ENCODE measurements at regions not wholly inside any gene's neighbourhood (a gene's known extent, or its start where the extent isn't known, plus 50 kb on each side); places are given as distances from the start of the nearest gene placed in this dataset.
A peak's percentile ranks its signal among the peaks of the same experiment; 100 is the strongest.
"Not testable (repeated sequence)": the region's sequence is repeated elsewhere in the genome, so short reads cannot be mapped to it uniquely, and the experiment has no call there.

GRCh38 chr2:40712197-40712894 lies 260.5 kb upstream of the SLC8A1 start:
- not testable (repeated sequence) for DNase-seq

GRCh38 chr2:40716879-40717278 lies 265.0 kb upstream of the SLC8A1 start:
- DNase-seq: peak; percentile 69

GRCh38 chr2:40719414-40719813 lies 267.5 kb upstream of the SLC8A1 start:
- DNase-seq: no peak

- DNase-seq: no peak
These were observed 269.7 kb upstream of the SLC8A1 start for GRCh38 chr2:40721595-40721994.

- no peak for DNase-seq
These were observed 271.3 kb upstream of the SLC8A1 start for GRCh38 chr2:40723194-40723593.

GRCh38 chr2:40725040-40725439 lies 273.1 kb upstream of the SLC8A1 start:
- no peak for DNase-seq

- DNase-seq: no peak
These were observed 274.1 kb upstream of the SLC8A1 start for GRCh38 chr2:40725950-40726349.

GRCh38 chr2:40734797-40735196 lies 282.9 kb upstream of the SLC8A1 start:
- peak; percentile 58 for DNase-seq

GRCh38 chr2:40737180-40737579 lies 285.3 kb upstream of the SLC8A1 start:
- no peak for DNase-seq

GRCh38 chr2:40740419-40740818 lies 288.5 kb upstream of the SLC8A1 start:
- DNase-seq: no peak

- no peak for DNase-seq
These were observed 289.6 kb upstream of the SLC8A1 start for GRCh38 chr2:40741532-40741931.

- DNase-seq: no peak
These were observed 294.3 kb upstream of the SLC8A1 start for GRCh38 chr2:40746191-40746590.

- no peak for DNase-seq
These were observed 300.1 kb upstream of the SLC8A1 start for GRCh38 chr2:40751981-40752380.

- no peak for DNase-seq
These were observed 300.9 kb upstream of the SLC8A1 start for GRCh38 chr2:40752796-40753195.

- DNase-seq: no peak
These were observed 303.0 kb upstream of the SLC8A1 start for GRCh38 chr2:40754912-40755311.

GRCh38 chr2:40758401-40759155 lies 306.7 kb upstream of the SLC8A1 start:
- DNase-seq: no peak

- DNase-seq: peak; percentile 29
These were observed 308.3 kb upstream of the SLC8A1 start for GRCh38 chr2:40760071-40760666.

- no peak for DNase-seq
These were observed 321.4 kb upstream of the SLC8A1 start for GRCh38 chr2:40773291-40773690.

GRCh38 chr2:40783704-40784103 lies 331.8 kb upstream of the SLC8A1 start:
- DNase-seq: no peak

- no peak for DNase-seq
These were observed 334.7 kb upstream of the SLC8A1 start for GRCh38 chr2:40786636-40787035.

- DNase-seq: peak; percentile 23
These were observed 345.2 kb upstream of the SLC8A1 start for GRCh38 chr2:40797120-40797519.

- no peak for DNase-seq
These were observed 352.0 kb upstream of the SLC8A1 start for GRCh38 chr2:40803900-40804299.

GRCh38 chr2:40809156-40809555 lies 357.3 kb upstream of the SLC8A1 start:
- no peak for DNase-seq

- no peak for DNase-seq
These were observed 362.7 kb upstream of the SLC8A1 start for GRCh38 chr2:40814616-40815015.

Measured in amniotic stem cell (primary cell).